GM23338 (cell line): ENCODE measurements at regions not wholly inside any gene's neighbourhood (a gene's known extent, or its start where the extent isn't known, plus 50 kb on each side); places are given as distances from the start of the nearest gene placed in this dataset.

ENCODE experiments used
- ATAC-seq: fragments of 200-7000 bp; cut with Tn5 transposase; 3 replicates; pipeline ENCODE4 v1.9.1; 2020
- DNase-seq: peaks from one replicate; pipeline ENCODE4 v3.0.0-alpha.2; 2015; ENCODE audit warnings: low spot score
- H2AFZ ChIP-seq: fragments of 200-600 bp; sonication (generic); 2 replicates; pipeline ENCODE4 v1.8.0; 2016; ENCODE audit warnings: antibody characterized with exemption, mild to moderate bottlenecking, moderate library complexity
- H3F3A ChIP-seq: fragments of 200-600 bp; sonication (generic); replicated peaks from 2 replicates; pipeline ENCODE4 v1.8.0; 2017; ENCODE audit warnings: antibody characterized with exemption, mixed run types, low read depth
- H3K27ac ChIP-seq: fragments of 200-600 bp; sonication (generic); 2 replicates; pipeline ENCODE4 v1.6.1; 2016; ENCODE audit warnings: low read depth
- H3K27me3 ChIP-seq: fragments of 200-600 bp; sonication (generic); 2 replicates; pipeline ENCODE4 v1.8.0; 2016; ENCODE audit warnings: mild to moderate bottlenecking, mixed run types, moderate library complexity; ENCODE audit not compliant: insufficient read depth
- H3K36me3 ChIP-seq: fragments of 200-600 bp; sonication (generic); 2 replicates; pipeline ENCODE4 v1.8.0; 2016; ENCODE audit warnings: mild to moderate bottlenecking; ENCODE audit not compliant: insufficient read depth
- H3K4me1 ChIP-seq: fragments of 200-600 bp; sonication (generic); 2 replicates; pipeline ENCODE4 v1.8.0; 2016; ENCODE audit warnings: mild to moderate bottlenecking, moderate library complexity; ENCODE audit not compliant: insufficient read depth
- H3K4me2 ChIP-seq: fragments of 200-600 bp; sonication (generic); 2 replicates; pipeline ENCODE4 v1.7.1; 2017; ENCODE audit warnings: mixed run types
- H3K4me3 ChIP-seq: fragments of 200-600 bp; sonication (generic); 2 replicates; pipeline ENCODE4 v1.6.1; 2016; ENCODE audit warnings: mixed run types
- H3K79me2 ChIP-seq: fragments of 200-600 bp; sonication (generic); replicated peaks from 2 replicates; pipeline ENCODE4 v1.8.0; 2017; ENCODE audit warnings: mild to moderate bottlenecking; ENCODE audit not compliant: insufficient read depth
- H3K9me2 ChIP-seq: fragments of 200-600 bp; sonication (generic); 2 replicates; pipeline ENCODE4 v1.8.0; 2017; ENCODE audit not compliant: insufficient read depth
- H4K20me1 ChIP-seq: fragments of 200-600 bp; sonication (generic); replicated peaks from 2 replicates; pipeline ENCODE4 v1.8.0; 2017; ENCODE audit warnings: mild to moderate bottlenecking; ENCODE audit not compliant: insufficient read depth
- H3K27ac Mint-ChIP-seq: 2 replicates; pipeline ENCODE4 v1.8.0; 2020; ENCODE audit warnings: inconsistent platforms, mild to moderate bottlenecking, moderate library complexity, mixed read lengths
- H3K27me3 Mint-ChIP-seq: 3 replicates; pipeline ENCODE4 v1.8.0; 2022; ENCODE audit warnings: low read depth, mild to moderate bottlenecking, moderate library complexity, mixed read lengths, inconsistent platforms; ENCODE audit not compliant: insufficient read depth, poor library complexity
- H3K36me3 Mint-ChIP-seq: 3 replicates; pipeline ENCODE4 v1.8.0; 2021; ENCODE audit warnings: low read depth, mild to moderate bottlenecking, inconsistent platforms, moderate library complexity, mixed read lengths
- H3K4me1 Mint-ChIP-seq: 3 replicates; pipeline ENCODE4 v1.8.0; 2020; ENCODE audit warnings: mild to moderate bottlenecking, inconsistent platforms, mixed read lengths
- H3K4me3 Mint-ChIP-seq: 3 replicates; pipeline ENCODE4 v1.8.0; 2021; ENCODE audit warnings: moderate library complexity, mild to moderate bottlenecking, inconsistent platforms, mixed read lengths
- H3K9me3 Mint-ChIP-seq: 3 replicates; pipeline ENCODE4 v1.8.0; 2020; ENCODE audit warnings: moderate library complexity, mild to moderate bottlenecking, inconsistent platforms, mixed read lengths
- CREB1 ChIP-seq: fragments of 250-450 bp; sonication (Bioruptor Pico); IDR thresholded peaks from 2 replicates; pipeline ENCODE4 v1.5.0; 2020; ENCODE audit warnings: low read depth, mild to moderate bottlenecking, moderate library complexity
- CTCF ChIP-seq, 2 experiments: fragments of 200-600 bp in 1 of 2; sonication (generic) in 1 of 2; conservative IDR thresholded peaks; 2 replicates each; pipeline versions ENCODE4 v1.5.1 to v1.6.1; 2016 to 2017; ENCODE audit warnings: antibody characterized with exemption in 2 of 2, low read depth in 2 of 2, mild to moderate bottlenecking in 2 of 2, moderate library complexity in 1 of 2
- ETS1 ChIP-seq: IDR thresholded peaks from 2 replicates; pipeline ENCODE4 v1.6.1; 2016; ENCODE audit warnings: antibody characterized with exemption
- EZH2 ChIP-seq: fragments of 200-600 bp; sonication (generic); IDR thresholded peaks from one replicate; pipeline ENCODE4 v1.8.0; 2017; ENCODE audit warnings: antibody characterized with exemption, mild to moderate bottlenecking, low read depth; ENCODE audit not compliant: unreplicated experiment
- EZH2phosphoT487 ChIP-seq: fragments of 200-600 bp; sonication (generic); IDR thresholded peaks from one replicate; pipeline ENCODE4 v1.8.1; 2018; ENCODE audit warnings: antibody characterized with exemption; ENCODE audit not compliant: unreplicated experiment
- JUNB ChIP-seq: IDR thresholded peaks from one replicate; pipeline ENCODE4 v1.6.1; 2016; ENCODE audit warnings: antibody characterized with exemption; ENCODE audit not compliant: unreplicated experiment
- NANOG ChIP-seq: IDR thresholded peaks from 2 replicates; pipeline ENCODE4 v1.6.1; 2016; ENCODE audit warnings: antibody characterized with exemption, borderline replicate concordance
- POLR2AphosphoS5 ChIP-seq: IDR thresholded peaks from 2 replicates; pipeline ENCODE4 v1.6.1; 2016; ENCODE audit warnings: antibody characterized with exemption, low read depth
- REST ChIP-seq: IDR thresholded peaks from one replicate; pipeline ENCODE4 v1.6.1; 2018; ENCODE audit warnings: antibody characterized with exemption; ENCODE audit not compliant: unreplicated experiment
- STAT1 ChIP-seq: IDR thresholded peaks from one replicate; pipeline ENCODE4 v1.6.1; 2016; ENCODE audit warnings: antibody characterized with exemption; ENCODE audit not compliant: unreplicated experiment
- ZNF114 ChIP-seq: fragments of 250-450 bp; sonication (Bioruptor Pico); IDR thresholded peaks from 2 replicates; pipeline ENCODE4 v1.5.0; 2020; ENCODE audit warnings: mild to moderate bottlenecking, moderate library complexity
- ZNF331 ChIP-seq: fragments of 250-450 bp; sonication (Bioruptor Pico); IDR thresholded peaks from 2 replicates; pipeline ENCODE4 v1.5.0; 2020; ENCODE audit warnings: low read depth, mild to moderate bottlenecking, moderate library complexity
- ZNF462 ChIP-seq: fragments of 250-450 bp; sonication (Bioruptor Pico); IDR thresholded peaks from 2 replicates; pipeline ENCODE4 v1.5.0; 2020; ENCODE audit warnings: mild to moderate bottlenecking, moderate library complexity

GRCh38 chr2:19146867-19147266 lies 211.6 kb downstream of the OSR1 start:
- Histone ChIP-seq H2AFZ (no peak overlapping the region), H3K4me3 (no peak overlapping the region), H3K79me2 (no peaks in the 10 kb centered on the region), H4K20me1 (no peaks in the 10 kb centered on the region), H3K4me2 (no peak overlapping the region), H3K36me3 (no peaks in the 10 kb centered on the region), H3K4me1 (no peaks in the 10 kb centered on the region), H3F3A (no peaks in the 10 kb centered on the region), H3K27me3 (no peaks in the 10 kb centered on the region), H3K27ac (no peak overlapping the region), H3K9me2 (no peaks in the 10 kb centered on the region)
- no peak for ATAC-seq
- no peak for DNase-seq
- TF ChIP-seq ETS1 (no peak), CTCF (conservative IDR thresholded peaks at IDR 0.05; ENCODE audit: low read depth in 2 of 2) (no peak), ZNF462 (CRISPR knock-in tag) (no peak), STAT1 (no peak), NANOG (no peak), ZNF114 (CRISPR knock-in tag) (no peak), JUNB (no peak), REST (no peak), EZH2 (no peak), ZNF331 (CRISPR knock-in tag) (no peak), EZH2phosphoT487 (no peak), CREB1 (CRISPR knock-in tag) (no peak), POLR2AphosphoS5 (no peak)
- H3K9me3 Mint-ChIP-seq: peaks cover 27% of the 10 kb centered on the region
- H3K27me3 Mint-ChIP-seq: no peaks in the 10 kb centered on the region
- no peaks in the 10 kb centered on the region for H3K4me1 Mint-ChIP-seq
- H3K27ac Mint-ChIP-seq: no peak overlapping the region
- H3K4me3 Mint-ChIP-seq: no peak overlapping the region
- peaks cover 22% of the 10 kb centered on the region for H3K36me3 Mint-ChIP-seq
